Endothelial cell of umbilical vein (primary cell): ENCODE measurements at regions not wholly inside any gene's neighbourhood (a gene's known extent, or its start where the extent isn't known, plus 50 kb on each side); places are given as distances from the start of the nearest gene placed in this dataset.

Experiments used
- BruUV-seq: library from RNA; stranded (reverse); fragments of 400-500 nt; replicated peaks from 2 replicates; lab custom pipeline; 2021; lab: Mats Ljungman, UMichigan
- CTCF ChIA-PET: fragments of 300-600, 350-600 bp; sonication (Branson Sonifier 250); formaldehyde crosslinking; loops from one replicate; lab custom pipeline; 2021; ENCODE audit warnings: antibody characterized with exemption, inconsistent platforms; lab: Charles Lee
- POLR2A ChIA-PET: fragments of 300-600, 350-600 bp; sonication (Branson Sonifier 250); formaldehyde crosslinking; loops from one replicate; lab custom pipeline; 2021; ENCODE audit warnings: antibody characterized with exemption, inconsistent platforms; lab: Charles Lee
- DNase-seq: peaks from one replicate; pipeline ENCODE4 v3.0.0-alpha.2; 2011; ENCODE audit warnings: low read depth, low spot score
- FAIRE-seq: peaks from 2 replicates; lab custom pipeline; 2011; peaks lifted over from hg19 to GRCh38; lab: Jason Lieb, UNC
- H2AFZ ChIP-seq: 2 replicates; pipeline ENCODE4 v1.6.0; 2012; ENCODE audit warnings: low read depth, low read length, control low read depth, inconsistent platforms
- H3K27ac ChIP-seq: 2 replicates; pipeline ENCODE4 v1.5.1; 2011; ENCODE audit warnings: low read depth, mild to moderate bottlenecking, control low read depth, low read length, moderate library complexity; ENCODE audit not compliant: insufficient read depth
- H3K27me3 ChIP-seq, 2 experiments: 2 replicates each; pipeline versions ENCODE4 v1.6.0 to v1.6.1; 2011; ENCODE audit warnings: low read length in 2 of 2, mixed read lengths in 1 of 2; ENCODE audit not compliant: control insufficient read depth in 2 of 2, insufficient read depth in 2 of 2
- H3K36me3 ChIP-seq, 2 experiments: 2 replicates in 1 of 2; 3 replicates in 1 of 2; pipeline ENCODE4 v1.5.1; 2011; ENCODE audit warnings: low read length in 2 of 2, mild to moderate bottlenecking in 1 of 2, moderate library complexity in 1 of 2; ENCODE audit not compliant: control insufficient read depth in 2 of 2, insufficient read depth in 2 of 2; ENCODE audit errors: extremely low read depth in 1 of 2
- H3K4me1 ChIP-seq: 3 replicates; pipeline ENCODE4 v1.5.1; 2011; ENCODE audit warnings: mild to moderate bottlenecking, low read length; ENCODE audit not compliant: control insufficient read depth, insufficient read depth; ENCODE audit errors: extremely low read depth
- H3K4me2 ChIP-seq: 2 replicates; pipeline ENCODE4 v1.6.1; 2011; ENCODE audit warnings: low read length, control low read depth, mixed read lengths; ENCODE audit not compliant: insufficient read depth
- H3K4me3 ChIP-seq, 3 experiments: fragments of 200-600 bp in 1 of 3; sonication (generic), shearing (Covaris generic) in 1 of 3; replicated peaks in 1 of 3; 2 replicates each; pipeline ENCODE4 v1.5.1; 2011 to 2016; ENCODE audit warnings: control low read depth in 3 of 3, low read length in 3 of 3, mild to moderate bottlenecking in 2 of 3, inconsistent platforms in 1 of 3, low read depth in 1 of 3, moderate library complexity in 1 of 3; ENCODE audit not compliant: insufficient read depth in 1 of 3
- H3K79me2 ChIP-seq: 2 replicates; pipeline ENCODE4 v1.6.0; 2012; ENCODE audit warnings: low read length, inconsistent platforms; ENCODE audit not compliant: control insufficient read depth, insufficient read depth
- H3K9ac ChIP-seq: replicated peaks from 2 replicates; pipeline ENCODE3; 2011; ENCODE audit warnings: low read length, control low read depth; ENCODE audit not compliant: insufficient read depth; ENCODE audit errors: extremely low read depth
- H3K9me1 ChIP-seq: replicated peaks from 3 replicates; pipeline ENCODE4 v1.6.0; 2011; ENCODE audit warnings: mild to moderate bottlenecking, low read length; ENCODE audit not compliant: control insufficient read depth, insufficient read depth; ENCODE audit errors: extremely low read depth
- H3K9me3 ChIP-seq: replicated peaks from 2 replicates; pipeline ENCODE4 v1.5.1; 2012; ENCODE audit warnings: low read length, inconsistent platforms; ENCODE audit not compliant: control insufficient read depth, insufficient read depth
- H4K20me1 ChIP-seq: replicated peaks from 2 replicates; pipeline ENCODE3; 2011; ENCODE audit warnings: mild to moderate bottlenecking, low read length; ENCODE audit not compliant: control insufficient read depth, insufficient read depth; ENCODE audit errors: extremely low read depth
- CTCF ChIP-seq, 2 donors: IDR thresholded peaks; 1 replicate in 1 of 2; 2 replicates in 1 of 2; pipeline ENCODE4 v1.5.1; 2011; ENCODE audit warnings: low read length in 2 of 2, mild to moderate bottlenecking in 2 of 2, moderate library complexity in 2 of 2, control low read depth in 1 of 2, inconsistent platforms in 1 of 2, low read depth in 1 of 2; ENCODE audit not compliant: insufficient read depth in 1 of 2; ENCODE audit errors: extremely low read depth in 1 of 2
- EZH2 ChIP-seq: IDR thresholded peaks from 2 replicates; pipeline ENCODE4 v1.6.1; 2012; ENCODE audit warnings: borderline replicate concordance, low read depth, mild to moderate bottlenecking, moderate library complexity, low read length, inconsistent platforms; ENCODE audit not compliant: severe bottlenecking
- FOS ChIP-seq: IDR thresholded peaks from 2 replicates; pipeline ENCODE4 v1.6.1; 2011; ENCODE audit warnings: mild to moderate bottlenecking, low read length, moderate library complexity, borderline replicate concordance; ENCODE audit not compliant: insufficient read depth
- GATA2 ChIP-seq: IDR thresholded peaks from 2 replicates; pipeline ENCODE4 v1.7.0; 2011; ENCODE audit warnings: low read depth, mild to moderate bottlenecking, moderate library complexity, mixed read lengths, low read length; ENCODE audit not compliant: insufficient read length, insufficient read depth
- JUN ChIP-seq: IDR thresholded peaks from 2 replicates; pipeline ENCODE4 v1.6.1; 2011; ENCODE audit warnings: borderline replicate concordance, low read depth; ENCODE audit not compliant: insufficient read length, insufficient read depth
- MAX ChIP-seq: IDR thresholded peaks from 2 replicates; pipeline ENCODE4 v1.6.1; 2011; ENCODE audit not compliant: insufficient read depth, insufficient read length
- MYC ChIP-seq: IDR thresholded peaks from one replicate; pipeline ENCODE4 v1.6.1; 2011; ENCODE audit warnings: mild to moderate bottlenecking, low read depth, low read length
- POLR2A ChIP-seq: IDR thresholded peaks from 2 replicates; pipeline ENCODE4 v1.6.1; 2012; ENCODE audit warnings: low read depth, mild to moderate bottlenecking, control low read depth, low read length
- POLR2AphosphoS5 ChIP-seq: IDR thresholded peaks from 2 replicates; pipeline ENCODE4 v1.6.1; 2012; ENCODE audit warnings: low read depth, mild to moderate bottlenecking, control low read depth, low read length, moderate library complexity; ENCODE audit not compliant: insufficient read depth
- dilution Hi-C: fragments of 300-500 bp; cut with MboI; formaldehyde crosslinking; loops from one replicate; pipeline ENCODE4 v1.15.0; 2019; ENCODE audit warnings: low sequenced_read_pairs; ENCODE audit not compliant: extremely low pct_ligation_motif_present
- intact Hi-C: fragments of 100-400 bp; cut with micrococcal nuclease; formaldehyde crosslinking; loops from one replicate; pipeline ENCODE4 v1.10.0; 2022

GRCh38 chr3:59654480-59655417 lies 604.9 kb upstream of the CFAP20DC start:
- intact Hi-C loops: no loop called here
- H3K4me3 ChIP-seq: no peak overlapping the region
- no peaks in the 10 kb centered on the region for H3K9me3 ChIP-seq
- H3K9ac ChIP-seq: no peak overlapping the region
- H3K36me3 ChIP-seq: no peaks in the 10 kb centered on the region
- DNase-seq (no peak), FAIRE-seq (no peak)
- no peaks in the 10 kb centered on the region for H3K27me3 ChIP-seq
- no peaks in the 10 kb centered on the region for H3K9me1 ChIP-seq
- H3K27ac ChIP-seq: no peak overlapping the region
- TF ChIP-seq GATA2 (no peak), POLR2AphosphoS5 (no peak), JUN (no peak), EZH2 (no peak), MAX (no peak), MYC (no peak), CTCF (IDR thresholded peaks at IDR 0.05; ENCODE audit: extremely low read depth in 1 of 2, insufficient read depth in 1 of 2, low read depth in 1 of 2, low read length in 2 of 2) (no peak), FOS (no peak), POLR2A (no peak)
- BruUV-seq: no TSS peak
- dilution Hi-C loops: no loop called here
- H4K20me1 ChIP-seq: no peaks in the 10 kb centered on the region
- no peak overlapping the region for H2AFZ ChIP-seq
- no peak overlapping the region for H3K4me2 ChIP-seq
- H3K4me1 ChIP-seq: no peaks in the 10 kb centered on the region
- POLR2A ChIA-PET: no interaction called here
- H3K79me2 ChIP-seq: no peaks in the 10 kb centered on the region
- CTCF ChIA-PET: interaction anchor here (1.2 kb wide), 1 partner anchor 9 kb away, joined by 3 read pairs; no protein-coding TSS in a partner anchor
